Activated T-cell treated with anti-CD3 and anti-CD28 coated beads, Interleukin-2, amount 50 U/mL, for 72 hours (primary cell): ENCODE measurements at regions not wholly inside any gene's neighbourhood (a gene's known extent, or its start where the extent isn't known, plus 50 kb on each side); places are given as distances from the start of the nearest gene placed in this dataset.
A peak's percentile ranks its signal among the peaks of the same experiment; 100 is the strongest.

Experiments
- ATAC-seq, 2 donors: fragments of 150-1000 bp; cut with Tn5 transposase; replicated peaks in 1 of 2; 2 replicates each; pipeline ENCODE4 v1.10.0; 2021; ENCODE audit warnings: moderate library complexity in 2 of 2, mild to moderate bottlenecking in 1 of 2
- DNase-seq, 2 donors: peaks; one replicate each; pipeline ENCODE4 v3.0.0; 2021 to 2022; ENCODE audit warnings: mixed read lengths in 1 of 2
- H3K27ac Mint-ChIP-seq: one replicate; pipeline ENCODE4 v1.8.0; 2022; ENCODE audit warnings: mild to moderate bottlenecking, moderate library complexity, mixed read lengths
- H3K27me3 Mint-ChIP-seq: one replicate; pipeline ENCODE4 v1.8.0; 2022; ENCODE audit warnings: low read depth, mixed read lengths
- H3K36me3 Mint-ChIP-seq, 2 donors: one replicate each; pipeline ENCODE4 v1.8.0; 2022; ENCODE audit warnings: mixed read lengths in 2 of 2, mild to moderate bottlenecking in 1 of 2; ENCODE audit not compliant: insufficient read depth in 2 of 2
- H3K4me1 Mint-ChIP-seq: one replicate; pipeline ENCODE4 v1.8.0; 2022; ENCODE audit warnings: low read depth, mixed read lengths
- H3K4me3 Mint-ChIP-seq, 2 donors: one replicate each; pipeline ENCODE4 v1.8.0; 2022; ENCODE audit warnings: mild to moderate bottlenecking in 2 of 2, mixed read lengths in 2 of 2, moderate library complexity in 2 of 2
- H3K9me3 Mint-ChIP-seq, 2 donors: one replicate each; pipeline ENCODE4 v1.8.0; 2022; ENCODE audit warnings: mixed read lengths in 2 of 2

GRCh38 chr2:45276914-45277313 lies 267.7 kb upstream of the SIX2 start:
- Mint-ChIP-seq H3K9me3 (no peaks in the 10 kb centered on the region), H3K27ac (no peak overlapping the region), H3K27me3 (peaks cover 8% of the 10 kb centered on the region), H3K36me3 (no peaks in the 10 kb centered on the region), H3K4me1 (no peaks in the 10 kb centered on the region), H3K4me3 (no peak overlapping the region)
- no peak for DNase-seq
- no peak for ATAC-seq

- ATAC-seq = no peak
- Mint-ChIP-seq H3K27me3 (peaks cover 14% of the 10 kb centered on the region), H3K9me3 (no peaks in the 10 kb centered on the region), H3K4me1 (no peaks in the 10 kb centered on the region), H3K36me3 (no peaks in the 10 kb centered on the region), H3K4me3 (no peak overlapping the region), H3K27ac (no peak overlapping the region)
- DNase-seq = no peak
Observed at GRCh38 chr2:45275806-45276205, 266.6 kb upstream of the SIX2 start.

DNA sequence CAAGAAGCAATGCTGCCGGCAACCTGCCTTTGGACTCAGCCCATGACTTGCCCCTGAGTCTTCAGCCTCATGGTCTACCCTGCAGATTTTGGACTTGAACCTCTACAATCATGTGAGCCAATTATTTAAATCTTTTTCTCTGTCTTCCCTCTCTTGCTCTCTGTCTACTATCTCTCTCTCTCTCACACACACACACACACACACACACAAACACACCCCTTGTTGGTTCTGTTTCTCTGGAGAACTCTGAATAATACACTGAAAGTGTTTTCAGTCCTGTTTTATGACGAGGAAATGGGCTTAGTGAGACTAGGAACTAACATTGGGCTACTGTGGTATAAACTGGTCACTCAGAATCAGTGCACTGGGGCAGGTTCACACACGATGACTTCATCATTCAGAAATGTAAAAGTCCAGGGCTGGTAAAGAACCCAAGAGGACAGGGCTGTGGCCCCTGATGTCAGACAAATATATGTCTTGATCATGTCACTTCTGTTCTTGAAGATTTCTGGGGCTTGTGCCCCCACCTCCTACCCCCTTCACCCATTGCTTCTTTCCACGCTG lies 266.1 kb upstream of the SIX2 start:
- no peaks in the 10 kb centered on the region for H3K9me3 Mint-ChIP-seq
- DNase-seq = no peak
- no peak for ATAC-seq
- no peaks in the 10 kb centered on the region for H3K36me3 Mint-ChIP-seq
- no peaks in the 10 kb centered on the region for H3K4me1 Mint-ChIP-seq
- no peak overlapping the region for H3K4me3 Mint-ChIP-seq
- no peak overlapping the region for H3K27ac Mint-ChIP-seq
- peaks cover 19% of the 10 kb centered on the region for H3K27me3 Mint-ChIP-seq

DNA sequence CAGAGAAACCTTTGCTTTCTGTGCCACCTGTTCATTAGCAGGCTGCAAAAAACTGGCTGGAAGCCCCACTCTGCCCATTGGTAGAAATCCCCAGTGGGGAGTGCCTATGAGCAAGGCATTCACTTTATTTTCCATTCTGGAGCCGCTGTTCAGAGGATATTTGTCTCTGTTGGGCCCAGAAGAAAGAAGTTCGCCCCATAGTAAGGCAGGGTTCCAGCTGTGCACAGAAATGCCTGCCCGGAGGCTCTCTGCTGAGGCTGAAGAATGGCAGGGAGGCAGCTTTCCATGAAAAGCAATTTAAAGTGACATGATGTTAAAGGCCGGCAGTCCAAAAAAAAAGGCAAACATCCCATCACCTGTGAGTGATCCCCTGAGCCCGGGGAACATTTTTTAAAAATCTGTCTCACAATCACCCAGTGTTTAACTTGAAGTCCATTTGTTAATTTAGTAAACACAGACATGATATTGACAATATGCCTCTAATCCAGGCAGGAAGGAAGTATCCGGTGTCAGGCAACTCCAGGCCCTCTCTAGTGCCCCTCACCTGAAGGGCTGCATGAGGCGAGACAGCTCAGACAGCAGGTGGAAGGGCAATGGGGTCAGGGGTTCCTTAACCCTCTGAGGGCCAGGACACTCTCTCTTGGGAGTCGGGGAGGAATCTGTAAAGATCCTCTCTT lies 265.1 kb upstream of the SIX2 start:
- Mint-ChIP-seq H3K4me1 (no peaks in the 10 kb centered on the region), H3K27me3 (peaks cover 27% of the 10 kb centered on the region), H3K9me3 (no peaks in the 10 kb centered on the region), H3K4me3 (no peak overlapping the region), H3K36me3 (no peaks in the 10 kb centered on the region), H3K27ac (no peak overlapping the region)
- no peak for DNase-seq
- no peak for ATAC-seq

DNA sequence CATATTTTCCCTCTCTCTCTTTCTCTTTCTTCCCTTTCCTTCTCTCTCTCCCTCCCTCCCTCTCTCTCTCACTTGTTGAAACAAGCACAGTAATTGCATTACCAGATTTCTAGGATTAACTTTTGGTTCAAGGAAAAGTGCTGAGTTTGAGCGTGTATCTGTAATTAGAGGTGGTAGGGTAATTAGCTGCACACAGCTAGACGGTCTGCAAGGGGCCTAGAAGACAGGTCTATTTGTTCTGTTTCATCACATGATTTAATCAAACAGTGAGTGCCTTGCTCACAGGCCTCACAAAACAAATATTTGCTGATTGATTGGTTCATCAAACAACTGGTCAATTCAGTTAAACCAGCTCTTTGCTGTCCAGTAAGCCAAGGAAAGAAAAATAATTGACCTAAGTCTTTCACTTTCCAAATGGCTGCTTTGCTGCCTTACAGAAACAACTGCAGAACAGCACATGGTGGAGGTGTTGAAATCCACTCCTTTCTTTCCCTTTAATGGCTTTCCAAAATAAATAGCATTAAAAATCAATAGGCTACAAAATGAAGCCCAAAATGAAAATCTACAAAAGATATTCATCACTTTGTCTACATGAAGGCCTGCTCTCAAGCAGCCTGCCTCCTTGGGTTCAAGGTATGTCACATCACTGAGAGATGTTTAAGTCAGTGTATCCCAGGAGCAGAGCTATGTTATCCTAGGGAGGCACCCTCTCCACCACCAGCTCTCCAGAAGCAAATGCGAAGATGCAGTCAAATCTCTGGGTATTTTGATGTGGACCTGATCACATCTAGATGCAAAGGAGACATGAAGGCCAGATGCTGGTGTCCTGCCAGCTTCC lies 264.4 kb upstream of the SIX2 start:
- no peak overlapping the region for H3K4me3 Mint-ChIP-seq
- H3K27ac Mint-ChIP-seq = no peak overlapping the region
- ATAC-seq (no peak), DNase-seq (no peak)
- no peaks in the 10 kb centered on the region for H3K4me1 Mint-ChIP-seq
- H3K9me3 Mint-ChIP-seq = no peaks in the 10 kb centered on the region
- no peaks in the 10 kb centered on the region for H3K36me3 Mint-ChIP-seq
- H3K27me3 Mint-ChIP-seq = peaks cover 31% of the 10 kb centered on the region

GRCh38 chr2:45272549-45273265 lies 263.5 kb upstream of the SIX2 start:
- Mint-ChIP-seq H3K4me1 (no peaks in the 10 kb centered on the region), H3K36me3 (no peaks in the 10 kb centered on the region), H3K27me3 (peaks cover 31% of the 10 kb centered on the region), H3K4me3 (no peak overlapping the region), H3K9me3 (no peaks in the 10 kb centered on the region), H3K27ac (no peak overlapping the region)
- DNase-seq = no peak
- no peak for ATAC-seq

DNA sequence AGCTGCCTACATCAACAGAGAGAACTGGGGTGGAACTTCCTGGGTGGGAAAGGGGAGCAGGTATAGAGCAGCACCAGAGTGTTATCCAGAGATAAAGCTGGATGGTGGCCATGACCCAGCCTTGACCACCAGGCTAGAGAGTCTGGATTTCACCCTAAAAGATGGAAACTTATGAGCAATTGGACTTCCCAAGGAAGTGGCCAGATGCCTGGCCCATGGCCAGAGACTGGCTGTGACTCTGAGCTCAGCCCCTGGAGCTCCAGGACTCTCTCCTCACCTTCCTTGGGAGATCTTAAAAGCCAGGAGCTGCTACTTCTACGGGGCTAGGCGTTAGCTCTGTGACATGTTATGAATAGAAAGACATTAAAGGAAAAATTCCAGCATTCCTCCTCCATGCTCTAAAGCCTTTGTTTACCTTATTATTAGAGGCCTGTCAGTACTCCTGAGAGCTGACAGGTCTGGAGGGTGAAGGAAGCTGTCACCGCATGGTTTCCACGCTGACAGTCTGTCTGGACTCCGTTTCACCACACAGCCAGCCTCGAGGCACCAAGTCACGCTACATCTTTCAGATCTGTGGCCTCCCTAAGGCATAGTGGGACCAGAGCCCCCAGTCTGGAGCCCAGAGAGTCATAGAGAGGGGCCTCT lies 260.0 kb upstream of the SIX2 start:
- Mint-ChIP-seq H3K27ac (no peak overlapping the region), H3K36me3 (peaks cover 0 to 1% of the 10 kb centered on the region in 2 donors), H3K27me3 (peaks cover 34% of the 10 kb centered on the region), H3K4me1 (peaks cover 4% of the 10 kb centered on the region), H3K4me3 (no peak overlapping the region), H3K9me3 (peaks cover 4 to 5% of the 10 kb centered on the region in 2 donors)
- no peak for DNase-seq
- no peak for ATAC-seq

DNA sequence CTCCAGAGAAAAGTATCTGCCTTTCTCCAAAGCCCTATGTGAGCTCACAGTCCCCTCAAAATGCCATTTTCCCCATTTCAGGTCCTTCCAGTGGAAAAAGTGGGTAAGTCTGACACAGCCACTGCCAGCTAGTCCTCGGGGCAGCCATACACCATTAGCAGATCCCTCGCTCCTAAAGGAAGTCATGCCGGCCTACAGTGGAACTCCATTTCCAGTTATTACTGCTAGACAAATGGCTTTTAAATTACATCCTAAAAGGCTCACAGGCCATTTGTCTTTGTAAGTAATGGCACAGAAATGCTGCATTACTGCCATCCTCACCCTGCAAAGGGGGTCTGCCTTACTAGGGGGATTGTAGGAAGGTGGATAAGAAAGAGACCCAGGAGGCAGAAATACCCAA lies 259.4 kb upstream of the SIX2 start:
- Mint-ChIP-seq H3K4me1 (peaks cover 4% of the 10 kb centered on the region), H3K27me3 (peaks cover 38% of the 10 kb centered on the region), H3K36me3 (peaks cover 0 to 1% of the 10 kb centered on the region in 2 donors), H3K4me3 (no peak overlapping the region), H3K27ac (no peak overlapping the region), H3K9me3 (peaks cover 4 to 5% of the 10 kb centered on the region in 2 donors)
- DNase-seq (no peak), ATAC-seq (no peak)

GRCh38 chr2:45267062-45267792 lies 258.0 kb upstream of the SIX2 start:
- peaks cover 4 to 5% of the 10 kb centered on the region in 2 donors for H3K9me3 Mint-ChIP-seq
- no peak overlapping the region for H3K4me3 Mint-ChIP-seq
- ATAC-seq (no peak), DNase-seq (no peak)
- H3K27me3 Mint-ChIP-seq = peaks cover 52% of the 10 kb centered on the region
- no peak overlapping the region for H3K27ac Mint-ChIP-seq
- H3K4me1 Mint-ChIP-seq = peaks cover 4% of the 10 kb centered on the region
- H3K36me3 Mint-ChIP-seq = peaks cover 0 to 1% of the 10 kb centered on the region in 2 donors

- Mint-ChIP-seq H3K4me1 (peaks cover 4% of the 10 kb centered on the region), H3K9me3 (peaks cover 4 to 5% of the 10 kb centered on the region in 2 donors), H3K27me3 (peaks cover 41% of the 10 kb centered on the region), H3K4me3 (no peak overlapping the region), H3K27ac (no peak overlapping the region), H3K36me3 (peaks cover 0 to 1% of the 10 kb centered on the region in 2 donors)
- DNase-seq (no peak), ATAC-seq (no peak)
Observed at GRCh38 chr2:45265336-45265735, 256.1 kb upstream of the SIX2 start.

DNA sequence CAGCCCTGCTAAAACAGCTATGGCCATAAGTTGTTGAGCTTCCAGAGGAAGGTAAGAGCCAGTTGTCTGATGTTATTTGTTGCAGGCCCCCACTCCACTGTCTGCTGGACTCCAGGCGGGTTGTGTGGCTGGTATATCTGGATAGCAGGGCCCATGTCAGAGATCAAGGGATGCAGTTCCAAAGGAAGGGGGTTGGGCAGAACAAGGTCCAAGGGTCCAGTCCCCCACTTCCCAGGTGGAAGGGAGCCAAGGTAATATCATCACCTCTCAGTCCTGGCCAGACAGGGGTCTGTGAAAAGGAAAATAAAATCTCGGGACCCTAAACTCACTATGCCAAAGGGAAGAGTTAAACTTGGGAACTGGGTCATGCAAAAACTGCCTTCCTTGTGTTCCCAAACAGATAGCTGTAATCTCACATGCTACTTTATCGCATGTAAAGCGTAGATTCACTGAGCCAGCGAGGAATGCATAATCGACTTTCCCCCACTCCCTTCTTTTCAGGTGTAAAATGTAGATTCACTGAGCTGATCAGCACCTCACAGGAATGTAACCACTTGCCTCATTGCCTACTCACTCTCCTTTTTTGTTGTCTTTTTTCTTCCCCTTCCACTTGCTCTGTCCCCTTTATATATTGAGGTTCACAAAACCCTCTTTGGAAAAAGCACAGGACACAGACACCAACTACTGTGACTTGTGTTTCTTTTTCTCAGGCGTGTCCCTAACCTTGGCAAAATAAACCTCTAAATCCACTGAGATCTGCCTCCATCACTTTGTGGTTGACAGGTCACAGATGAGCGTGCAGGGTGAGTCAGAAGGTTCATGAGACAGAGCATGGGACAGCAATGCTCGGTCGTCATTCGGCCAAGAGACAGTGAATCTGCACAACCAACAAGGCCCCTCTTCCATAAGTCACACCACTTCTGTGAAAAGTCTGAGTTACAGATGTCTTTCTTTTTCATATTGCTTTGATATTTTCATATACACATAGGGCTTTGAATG lies 255.3 kb upstream of the SIX2 start:
- Mint-ChIP-seq H3K36me3 (peaks cover 0 to 1% of the 10 kb centered on the region in 2 donors), H3K9me3 (peaks cover 4 to 5% of the 10 kb centered on the region in 2 donors), H3K27me3 (peaks cover 33% of the 10 kb centered on the region), H3K4me3 (no peak overlapping the region), H3K27ac (no peak overlapping the region), H3K4me1 (peaks cover 4% of the 10 kb centered on the region)
- peak; percentile 13 to 29 for DNase-seq
- peak; percentile 69 to 71 for ATAC-seq
